Head of caudate nucleus (tissue), 42 donors: ENCODE measurements at regions not wholly inside any gene's neighbourhood (a gene's known extent, or its start where the extent isn't known, plus 50 kb on each side); places are given as distances from the start of the nearest gene placed in this dataset.

Experiments used
- DNase-seq, 42 donors: peaks; one replicate each; pipeline versions ENCODE4 v3.0.0 to v3.0.0-alpha.2; 2020 to 2021; ENCODE audit warnings: mixed read lengths in 7 of 42
- intact Hi-C: fragments of 100-400 bp; cut with DNase I; formaldehyde crosslinking; loops from one replicate; pipeline ENCODE4 v1.15.0; 2022

DNA sequence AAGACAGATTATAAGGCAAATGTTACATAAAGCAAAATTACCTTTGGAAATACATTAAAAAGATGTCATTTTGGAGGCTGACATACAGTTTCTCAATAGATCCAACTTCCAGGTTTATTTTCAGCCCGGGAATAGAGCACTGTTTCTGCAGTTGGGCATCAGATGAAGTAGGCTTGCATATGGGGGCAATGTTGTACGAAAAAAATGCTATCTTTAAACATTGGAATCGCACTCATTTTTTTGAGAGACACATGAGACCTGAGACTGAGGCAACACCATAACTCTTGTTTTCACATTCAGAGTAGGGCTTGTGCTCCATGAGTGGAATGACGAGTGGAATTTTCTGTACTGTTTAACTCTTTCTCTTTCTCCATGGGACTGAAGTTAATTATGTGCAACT lies 122.4 kb upstream of the ZRANB2 start:
- intact Hi-C loops, result no loop called here
- no peak for DNase-seq

DNA sequence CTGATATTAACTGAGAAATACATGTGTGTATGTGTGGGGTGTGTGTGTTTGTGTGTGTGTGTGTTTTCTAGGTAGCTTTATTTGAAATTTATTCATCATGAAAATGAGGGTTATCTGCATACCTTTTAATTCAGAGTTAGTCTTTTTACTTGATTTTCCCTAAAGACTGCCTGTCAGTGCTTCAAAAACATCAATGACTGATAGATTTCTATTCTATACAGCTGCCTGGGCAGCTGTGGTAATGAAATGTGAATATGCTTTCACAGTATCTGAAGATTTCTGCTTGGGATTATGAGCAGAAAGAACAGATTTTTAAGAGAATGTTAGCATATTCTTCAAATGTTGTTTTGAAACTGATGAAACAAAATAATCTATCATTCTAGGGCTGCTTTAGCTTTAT lies 119.7 kb upstream of the ZRANB2 start:
- DNase-seq, result no peak
- intact Hi-C loops, result no loop called here

DNA sequence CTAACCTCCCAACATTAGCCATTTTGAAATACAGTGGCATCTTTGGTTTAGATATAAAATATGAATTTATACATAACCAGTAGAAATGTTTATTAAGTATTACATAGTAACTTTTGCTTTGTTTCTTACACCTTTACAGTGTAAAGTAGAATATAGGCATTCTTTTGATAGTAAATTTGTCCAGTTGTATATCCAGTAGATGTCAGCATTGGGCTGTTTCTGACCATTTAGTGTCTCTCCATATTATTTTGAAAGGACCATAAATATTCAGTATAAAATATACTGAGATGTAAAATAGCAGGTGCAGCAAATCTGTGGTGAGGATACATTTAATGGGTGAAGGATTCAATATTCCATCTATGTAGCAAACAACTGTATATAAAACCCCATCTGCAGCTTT lies 115.8 kb upstream of the ZRANB2 start:
- intact Hi-C loops, result loop anchor here (10.0 kb wide), 1 partner anchor 328 kb away; no protein-coding TSS in a partner anchor
- DNase-seq, result peak in 1 of 42 donors; percentile 38

DNA sequence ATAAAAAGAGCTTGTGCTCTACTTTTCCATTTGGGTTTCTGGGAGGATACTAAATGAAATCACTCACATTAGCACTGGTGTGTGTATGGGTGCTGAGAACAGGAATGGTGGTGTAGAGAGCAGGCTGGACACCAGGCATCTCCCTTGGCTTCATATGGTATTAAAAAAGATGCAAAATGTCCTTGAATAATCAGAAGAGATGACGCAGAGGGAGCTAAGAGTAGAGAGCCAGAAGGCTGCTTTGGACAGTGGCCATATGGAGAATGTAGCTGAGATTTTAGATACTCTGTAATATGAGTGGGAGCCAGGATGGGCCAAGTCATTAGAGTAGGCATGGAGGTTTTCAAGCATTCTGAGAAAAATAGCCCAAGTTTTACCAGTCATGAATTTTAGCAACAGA lies 112.3 kb upstream of the ZRANB2 start:
- DNase-seq, result no peak
- intact Hi-C loops, result loop anchor here (10.0 kb wide), 1 partner anchor 332 kb away; no protein-coding TSS in a partner anchor

DNA sequence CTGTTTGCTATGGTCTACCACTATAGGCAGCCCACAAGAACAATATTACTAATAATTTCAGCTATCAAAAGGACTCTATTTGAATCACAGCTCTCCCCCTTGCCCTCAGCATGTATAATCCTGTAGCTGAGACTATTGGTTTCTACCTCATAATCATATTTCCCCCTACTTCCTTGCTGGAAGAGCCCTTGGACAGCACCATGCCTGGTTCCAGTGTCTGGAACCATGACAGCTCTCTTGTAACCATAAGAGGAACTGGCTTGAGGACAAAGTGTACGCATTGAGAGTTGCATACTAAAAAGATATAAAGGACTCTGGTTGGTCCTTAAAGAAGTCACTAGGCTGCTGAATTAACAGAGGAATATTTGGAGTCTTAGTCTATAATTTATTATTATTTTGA lies 110.7 kb upstream of the ZRANB2 start:
- intact Hi-C loops, result loop anchor here (10.0 kb wide), 1 partner anchor 333 kb away; no protein-coding TSS in a partner anchor
- DNase-seq, result no peak

DNA sequence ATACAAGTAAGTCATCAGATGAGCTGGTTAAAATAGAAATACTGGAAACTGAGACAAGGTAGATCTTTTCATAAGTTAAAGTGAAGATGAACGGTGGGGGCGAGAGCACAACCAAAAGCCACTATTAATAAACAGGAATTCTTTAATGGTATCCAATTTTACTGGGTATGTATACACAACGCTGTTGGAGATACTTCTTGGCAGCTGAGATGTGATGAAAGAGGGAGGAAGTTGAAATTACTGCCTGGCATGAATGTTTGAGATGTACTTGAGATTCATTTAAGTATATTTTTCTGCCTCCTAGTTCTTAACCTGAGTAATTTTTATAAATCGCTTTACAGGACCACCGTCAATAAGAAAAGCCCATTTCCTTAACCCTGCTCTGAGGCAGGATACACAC lies 110.0 kb upstream of the ZRANB2 start:
- intact Hi-C loops, result loop anchor here (10.0 kb wide), 1 partner anchor 334 kb away; no protein-coding TSS in a partner anchor
- DNase-seq, result no peak

DNA sequence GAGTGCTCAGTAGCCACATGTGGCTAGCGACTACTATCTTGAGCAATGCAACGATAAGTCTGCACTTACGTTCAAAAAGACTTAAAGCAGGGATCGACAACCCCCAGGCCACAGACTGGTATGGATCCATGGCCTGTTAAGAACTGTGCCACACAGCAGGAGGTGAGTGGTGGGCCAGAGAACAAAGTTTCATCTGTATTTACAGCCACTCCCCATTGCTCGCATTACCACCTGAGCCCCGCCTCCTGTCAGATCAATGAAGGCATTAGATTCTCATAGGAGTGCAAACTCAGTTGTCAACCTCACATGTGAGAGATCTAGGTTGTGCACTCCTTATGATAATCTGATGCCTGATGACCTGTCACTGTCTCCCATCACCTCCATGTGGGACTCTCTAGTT lies 103.6 kb upstream of the ZRANB2 start:
- intact Hi-C loops, result no loop called here
- no peak for DNase-seq

DNA sequence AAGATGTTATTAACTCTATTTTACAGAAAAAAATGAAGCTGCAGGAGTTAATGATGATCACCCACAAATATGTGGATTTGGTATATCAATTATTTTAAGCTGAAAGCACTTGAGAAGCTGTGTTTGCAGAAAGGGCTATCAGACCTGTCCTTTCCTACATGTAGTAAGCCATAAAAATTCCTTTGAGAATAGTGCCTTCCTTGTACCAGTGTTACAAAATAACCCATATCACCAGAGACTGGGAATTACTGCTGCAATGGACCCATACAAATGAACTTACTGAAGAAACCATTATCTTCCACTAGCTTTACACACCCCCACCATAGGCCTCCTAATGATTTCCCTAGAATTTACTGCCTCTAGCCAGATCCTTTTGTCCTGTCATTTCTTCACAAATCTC lies 99.2 kb upstream of the ZRANB2 start:
- intact Hi-C loops, result no loop called here
- no peak for DNase-seq

DNA sequence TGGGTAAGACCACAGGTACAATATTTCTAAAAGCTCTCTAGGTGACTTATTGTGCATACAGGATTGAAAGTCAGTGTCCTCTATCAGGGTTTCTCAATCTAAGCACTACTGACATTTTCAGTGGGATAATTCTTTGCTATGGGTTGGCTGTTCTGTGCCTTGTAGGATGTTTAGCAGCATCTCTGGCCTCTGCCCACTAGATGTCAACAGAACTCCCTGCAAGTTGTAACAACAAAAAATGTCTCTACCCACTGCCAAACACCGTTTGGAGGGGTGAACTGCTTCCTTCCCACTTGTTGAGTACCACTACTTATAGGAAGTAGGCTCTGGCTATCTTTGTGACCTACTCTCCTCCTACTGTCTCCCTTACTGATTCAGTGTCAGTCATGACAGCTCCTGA lies 90.1 kb upstream of the ZRANB2 start:
- DNase-seq, result no peak
- intact Hi-C loops, result no loop called here

DNA sequence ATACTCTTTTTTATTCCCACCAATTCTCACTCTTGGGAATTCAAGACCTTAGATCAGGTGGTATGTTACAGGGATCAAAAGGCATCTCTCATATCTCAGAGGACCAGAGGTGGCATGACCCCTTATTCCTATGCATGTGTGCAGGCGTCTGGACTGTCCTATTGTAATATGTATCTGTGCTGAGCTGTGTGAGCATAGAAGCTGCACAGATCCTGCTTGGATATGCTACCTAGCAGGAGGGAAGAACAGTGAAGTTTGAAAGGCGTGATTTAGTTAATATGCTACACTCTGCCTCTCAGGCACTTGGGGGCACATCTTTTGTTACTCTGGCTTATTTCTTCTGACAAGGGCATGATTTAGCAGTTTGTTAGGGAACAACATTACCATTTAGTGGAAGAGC lies 86.7 kb upstream of the ZRANB2 start:
- DNase-seq, result no peak
- intact Hi-C loops, result no loop called here

DNA sequence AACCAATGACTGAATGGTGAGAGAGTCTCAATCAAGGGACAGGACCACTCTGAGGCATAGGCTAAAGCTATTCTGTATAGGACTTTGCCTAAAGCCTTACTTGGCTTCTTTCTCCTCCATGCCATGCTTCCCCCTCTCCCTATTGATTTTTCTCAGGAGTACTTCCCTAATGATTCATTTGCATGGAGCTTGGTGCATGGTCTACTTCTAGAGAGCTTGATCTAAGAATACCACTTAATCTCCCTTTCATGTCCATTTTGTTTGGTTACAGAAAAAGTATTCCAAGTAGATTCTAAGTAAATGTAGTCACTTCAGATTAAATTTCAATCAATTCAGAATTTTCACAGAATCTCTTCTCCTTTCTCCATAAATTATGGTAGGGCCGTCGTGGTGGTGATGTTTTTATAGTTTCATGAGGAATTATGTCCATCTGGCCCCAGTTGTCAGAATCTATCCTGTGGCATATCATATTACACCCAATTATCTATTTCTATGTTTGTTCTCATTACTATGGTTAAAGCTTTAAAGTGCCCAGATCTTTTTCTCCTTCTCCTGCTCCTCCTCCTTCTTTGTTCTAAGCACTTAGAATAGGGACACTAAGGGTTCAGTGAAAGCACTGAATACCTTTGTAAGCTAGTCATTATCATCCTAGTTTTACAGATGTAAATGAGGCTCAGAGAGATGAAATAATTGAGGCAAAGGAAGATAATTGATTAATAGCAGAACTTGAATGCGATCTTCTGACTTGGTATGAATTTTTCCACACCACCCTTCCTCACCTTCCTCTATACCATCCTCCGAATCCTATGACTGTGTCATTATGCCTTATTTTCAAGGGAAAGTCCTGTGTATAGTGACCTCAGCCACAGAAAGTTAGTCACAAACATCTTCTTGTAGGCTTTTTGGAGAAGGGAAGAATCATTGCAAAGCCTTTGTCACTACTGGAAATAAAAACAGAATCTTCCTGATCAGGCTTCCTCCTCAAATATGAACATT lies 85.6 kb upstream of the ZRANB2 start:
- intact Hi-C loops, result no loop called here

DNA sequence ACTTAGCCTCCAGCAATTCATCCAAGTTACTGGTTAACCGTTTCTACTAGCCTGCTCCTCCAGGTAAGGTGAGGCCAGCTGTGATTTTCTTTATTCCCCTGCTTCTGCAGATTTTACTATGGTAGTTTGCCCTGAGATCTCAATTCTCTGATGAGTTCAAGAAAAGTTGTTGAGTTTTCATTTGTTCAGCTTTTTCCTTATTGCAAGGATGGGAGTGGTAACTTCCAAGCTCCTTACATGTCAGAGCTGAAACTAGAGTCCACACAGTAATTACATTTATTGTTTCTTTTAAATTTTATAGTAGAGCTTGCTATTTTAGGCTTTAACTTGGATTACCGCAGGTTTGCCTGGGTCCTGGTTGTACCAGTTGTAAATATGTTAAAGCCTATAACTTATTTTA lies 76.9 kb upstream of the ZRANB2 start:
- no peak for DNase-seq
- intact Hi-C loops, result no loop called here

More for the DNA sequence above, 85.6 kb upstream of the ZRANB2 start:
- no peak for DNase-seq

DNA sequence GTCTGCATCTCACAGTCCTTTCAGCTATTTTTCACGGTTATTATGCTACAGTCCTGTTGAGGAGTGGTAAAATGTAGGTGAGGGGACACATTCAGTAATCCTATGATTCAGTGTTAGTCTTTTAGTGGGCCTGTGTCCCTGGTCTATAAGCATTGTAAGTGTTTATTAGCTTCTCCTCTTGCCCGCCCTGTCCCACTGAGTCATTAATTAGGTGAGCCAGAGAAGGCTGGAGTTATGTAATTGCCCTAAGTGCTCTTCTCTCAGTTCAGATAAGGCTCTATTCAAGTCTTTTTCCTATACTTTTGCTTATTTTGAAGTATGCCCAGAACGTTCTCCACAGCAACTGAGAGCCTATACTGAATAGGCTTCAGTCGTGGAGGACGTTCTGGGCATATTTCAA lies 76.3 kb upstream of the ZRANB2 start:
- no peak for DNase-seq

DNA sequence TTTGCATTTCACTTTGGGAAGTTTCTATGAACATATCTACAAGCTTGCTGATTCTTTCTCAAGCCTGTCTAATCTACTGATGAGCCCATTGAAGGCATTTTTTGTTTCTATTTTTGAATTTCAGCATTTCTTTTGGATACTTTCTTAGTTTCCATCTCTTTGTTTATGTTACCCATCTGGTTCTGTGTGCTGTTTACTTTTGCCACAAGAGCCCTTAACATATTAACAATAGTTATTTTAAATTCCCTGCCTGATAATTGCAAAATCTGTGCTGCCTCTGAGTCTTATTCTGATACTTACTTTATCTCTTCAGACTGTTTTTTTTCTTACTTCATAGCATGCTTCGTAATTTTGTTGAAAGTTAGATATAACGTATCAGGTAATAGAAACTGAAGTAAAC lies 75.8 kb upstream of the ZRANB2 start:
- DNase-seq, result no peak
- intact Hi-C loops, result no loop called here

More for the DNA sequence above, 76.3 kb upstream of the ZRANB2 start:
- intact Hi-C loops, result no loop called here

DNA sequence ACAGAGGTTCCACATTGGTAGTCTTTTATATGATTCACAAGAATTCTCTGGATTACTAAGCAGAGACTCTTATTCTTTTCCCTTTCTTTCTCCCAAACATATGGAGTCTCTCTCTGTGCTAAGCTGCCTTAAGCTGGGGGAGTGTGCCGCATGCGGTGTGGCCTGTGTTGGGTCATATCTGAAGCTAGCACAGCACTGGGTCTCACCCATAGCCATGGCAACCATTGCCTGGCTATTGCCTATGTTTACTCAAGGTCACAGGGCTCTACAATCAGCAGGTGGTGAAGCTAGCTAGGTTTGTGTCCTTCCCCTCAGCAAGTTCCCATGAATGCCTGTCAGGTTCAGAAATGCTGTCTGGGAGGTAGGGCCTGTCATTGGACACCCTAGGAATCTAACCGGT lies 73.6 kb upstream of the ZRANB2 start:
- no peak for DNase-seq
- intact Hi-C loops, result no loop called here

DNA sequence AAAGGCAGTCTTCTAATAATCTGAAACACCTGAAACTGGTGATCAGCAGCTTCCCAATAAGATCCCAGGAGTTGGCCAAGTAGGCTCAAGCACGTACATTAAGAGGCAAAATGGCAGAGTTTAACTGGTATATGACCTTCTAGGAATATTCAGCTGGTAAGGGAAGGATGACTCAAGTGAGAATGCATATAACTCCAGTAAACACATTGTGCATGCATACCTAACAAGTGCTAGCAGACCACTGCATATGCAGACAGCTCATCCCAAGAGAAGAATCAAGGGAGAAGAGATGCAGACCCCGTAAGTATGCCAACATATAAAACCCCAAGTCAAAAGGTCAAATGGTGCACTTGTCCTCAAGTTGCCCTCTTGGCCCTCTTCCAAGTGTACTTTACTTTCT lies 73.0 kb upstream of the ZRANB2 start:
- no peak for DNase-seq
- intact Hi-C loops, result no loop called here

DNA sequence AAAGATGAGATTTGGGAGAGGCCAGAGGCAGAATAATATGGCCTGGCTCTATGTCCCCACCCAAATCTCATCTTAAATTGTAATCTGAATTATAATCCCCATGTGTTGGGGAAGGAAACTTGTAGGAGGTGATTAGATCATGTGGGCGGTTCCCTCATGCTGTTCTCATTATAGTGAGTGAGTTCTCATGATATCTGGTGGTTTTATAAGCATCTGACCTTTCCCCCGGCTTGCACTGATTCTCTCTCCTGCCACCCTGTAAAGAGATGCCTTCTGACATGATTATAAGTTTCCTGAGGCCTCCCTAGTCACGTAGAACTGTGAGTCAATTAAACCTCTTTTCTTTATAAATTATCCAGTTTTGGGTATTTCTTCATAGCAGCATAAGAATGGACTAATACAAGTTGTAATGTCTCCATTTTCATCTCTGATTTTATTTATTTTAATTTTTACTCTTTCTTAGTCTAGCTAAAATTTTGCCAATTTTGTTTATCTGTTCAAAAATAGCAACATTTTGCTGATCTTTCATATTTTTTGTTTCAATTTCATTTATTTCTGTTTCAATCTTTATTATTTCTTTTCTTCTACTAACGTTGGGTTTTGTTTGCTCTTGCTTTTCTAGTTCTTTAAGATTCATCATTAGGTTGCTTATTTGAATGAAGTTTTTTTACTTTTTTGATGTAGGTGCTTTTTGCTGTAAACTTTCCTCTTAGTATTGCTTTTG lies 67.0 kb upstream of the ZRANB2 start:
- intact Hi-C loops, result no loop called here
- DNase-seq, result no peak

DNA sequence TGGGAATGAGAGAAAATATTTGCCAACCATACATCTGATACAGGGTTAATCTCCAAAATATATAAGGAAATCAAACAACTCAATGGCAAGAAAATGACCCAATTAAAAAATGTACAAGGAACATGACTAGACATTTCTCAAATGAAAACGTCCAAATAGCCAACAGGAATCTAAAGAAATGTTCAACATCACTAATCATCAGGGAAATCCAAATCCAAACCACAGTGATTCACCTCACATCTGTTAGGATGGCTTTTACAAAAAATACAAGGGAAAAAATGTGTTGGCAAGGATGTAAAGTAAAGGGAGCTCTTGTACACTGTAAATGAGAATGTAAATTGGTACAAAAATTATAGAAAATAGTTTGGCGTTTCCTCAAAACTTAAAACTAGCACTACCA lies 54.7 kb upstream of the ZRANB2 start:
- no peak for DNase-seq
- intact Hi-C loops, result no loop called here
